Activated CD8-positive, alpha-beta memory T cell treated with anti-CD3 and anti-CD28 coated beads, Interleukin-2, amount 10 ng/mL, durations not matched to agents 7 days and 5 days (primary cell): ENCODE measurements at regions not wholly inside any gene's neighbourhood (a gene's known extent, or its start where the extent isn't known, plus 50 kb on each side); places are given as distances from the start of the nearest gene placed in this dataset.

Source experiments
- ATAC-seq: fragments of 150-1000 bp; cut with Tn5 transposase; one replicate; pipeline ENCODE4 v1.10.0; 2021; ENCODE audit warnings: moderate library complexity
- CTCF ChIA-PET: fragments of 350-600 bp; sonication (Branson Sonifier 250); formaldehyde crosslinking; loops from one replicate; lab custom pipeline; 2021; ENCODE audit warnings: antibody characterized with exemption; lab: Charles Lee
- DNase-seq: peaks from one replicate; pipeline ENCODE4 v3.0.0-alpha.2; 2020
- H3K27ac Mint-ChIP-seq: one replicate; pipeline ENCODE4 v1.8.0; 2021; ENCODE audit warnings: mild to moderate bottlenecking, mixed read lengths
- H3K27me3 Mint-ChIP-seq: one replicate; pipeline ENCODE4 v1.8.0; 2021; ENCODE audit warnings: mixed read lengths
- H3K36me3 Mint-ChIP-seq: one replicate; pipeline ENCODE4 v1.8.0; 2021; ENCODE audit warnings: mild to moderate bottlenecking, mixed read lengths
- H3K4me1 Mint-ChIP-seq: one replicate; pipeline ENCODE4 v1.8.0; 2021; ENCODE audit warnings: mixed read lengths
- H3K4me3 Mint-ChIP-seq: one replicate; pipeline ENCODE4 v1.8.0; 2021; ENCODE audit warnings: mild to moderate bottlenecking, moderate library complexity, mixed read lengths
- H3K9me3 Mint-ChIP-seq: one replicate; pipeline ENCODE4 v1.8.0; 2022; ENCODE audit warnings: low read depth, mixed read lengths

DNA sequence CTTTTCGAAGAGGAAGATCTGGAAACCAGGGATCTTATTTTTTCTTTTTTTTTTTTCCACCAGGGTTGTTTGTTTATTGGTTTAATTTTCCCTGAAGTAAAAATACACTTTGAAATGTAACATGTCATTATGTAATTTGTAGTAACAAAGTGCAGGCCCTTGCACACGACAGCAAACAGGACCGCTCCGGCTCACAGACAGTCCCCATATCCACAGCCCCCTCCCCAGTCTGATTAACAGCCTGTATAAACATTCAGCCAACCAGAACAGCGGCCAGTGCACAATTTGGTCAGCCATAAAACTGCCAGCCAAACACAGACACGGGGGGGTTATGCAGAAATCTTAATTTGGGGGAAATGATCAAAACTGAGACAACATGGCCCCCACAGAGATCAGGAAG, 431.6 kb upstream of the NPVF start:
- DNase-seq, result no peak
- peaks cover 9% of the 10 kb centered on the region for H3K4me1 Mint-ChIP-seq
- peaks cover 19% of the 10 kb centered on the region for H3K27me3 Mint-ChIP-seq
- no peak overlapping the region for H3K27ac Mint-ChIP-seq
- no peaks in the 10 kb centered on the region for H3K9me3 Mint-ChIP-seq
- H3K4me3 Mint-ChIP-seq, result no peak overlapping the region
- no peak for ATAC-seq
- H3K36me3 Mint-ChIP-seq, result no peaks in the 10 kb centered on the region
- CTCF ChIA-PET, result interaction anchor here (1.3 kb wide), 1 partner anchor 10 kb away, joined by 3 read pairs; no protein-coding TSS in a partner anchor

DNA sequence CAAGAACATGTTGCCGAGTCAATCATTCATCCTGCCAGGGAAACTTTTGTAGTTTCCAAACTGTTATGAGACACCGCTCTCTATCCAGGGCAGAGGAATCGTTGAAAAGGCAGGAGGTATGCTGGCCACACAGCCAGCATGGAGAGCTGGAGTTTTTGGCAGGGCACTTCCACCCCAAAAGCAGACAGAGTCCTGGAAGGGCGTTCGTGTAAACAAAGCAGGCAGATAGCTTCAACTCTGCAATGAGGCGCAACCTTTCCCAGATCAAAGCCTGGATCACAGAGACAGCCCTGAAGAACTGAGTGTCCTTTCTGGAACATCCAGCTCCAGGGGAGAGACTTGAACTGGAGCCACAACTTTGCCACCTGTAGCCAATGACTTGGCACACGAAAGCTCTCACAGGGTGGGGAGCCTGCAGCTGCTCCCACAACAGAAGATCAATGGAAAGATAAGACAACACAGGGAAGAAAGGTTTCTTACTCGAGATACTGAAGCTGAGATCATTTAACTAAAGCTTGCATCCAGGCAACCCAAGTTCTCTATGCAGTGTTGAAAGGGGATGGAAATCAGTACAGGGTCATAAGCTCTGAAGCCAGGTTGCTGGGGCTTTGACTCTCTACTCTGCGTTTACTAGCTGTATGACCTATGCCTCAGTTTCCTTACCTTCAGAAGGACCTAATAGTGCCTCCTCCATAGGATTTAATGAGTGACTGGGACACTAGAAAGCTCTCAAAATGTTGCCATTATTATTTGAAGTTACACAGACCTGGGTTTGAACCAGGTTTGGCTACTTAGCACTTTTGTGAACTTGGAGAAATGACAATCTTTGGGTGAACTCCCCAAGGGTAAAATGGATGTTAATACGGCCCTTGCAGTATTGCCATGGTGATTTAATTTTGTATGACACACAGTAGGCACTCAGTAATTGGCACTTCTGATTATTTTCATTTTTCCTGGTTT, 434.8 kb upstream of the NPVF start:
- ATAC-seq (no peak), DNase-seq (no peak)
- Mint-ChIP-seq H3K4me1 (peaks cover 4% of the 10 kb centered on the region), H3K36me3 (no peaks in the 10 kb centered on the region), H3K27ac (no peak overlapping the region), H3K27me3 (peaks cover 20% of the 10 kb centered on the region), H3K9me3 (no peaks in the 10 kb centered on the region), H3K4me3 (no peak overlapping the region)
- CTCF ChIA-PET, result no interaction called here

DNA sequence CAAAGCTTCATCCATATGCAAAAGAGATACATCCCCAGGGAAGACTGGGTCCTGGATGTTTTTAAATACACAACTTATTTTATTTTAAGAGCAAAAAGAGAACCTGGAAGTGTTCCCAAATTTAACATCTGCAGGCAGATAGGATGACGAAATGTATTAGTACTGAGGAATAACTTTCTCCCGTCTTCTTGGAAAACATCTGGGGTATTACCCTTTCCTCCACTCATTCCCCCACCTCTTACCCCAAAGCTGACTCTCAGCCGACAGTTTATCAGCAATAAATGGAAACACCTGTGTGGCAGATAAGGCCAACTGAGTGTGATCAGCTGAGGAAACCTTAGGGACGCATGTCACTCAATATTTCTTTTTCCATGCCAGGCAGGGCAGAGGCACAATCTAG, 435.6 kb upstream of the NPVF start:
- Mint-ChIP-seq H3K9me3 (no peaks in the 10 kb centered on the region), H3K27me3 (peaks cover 16% of the 10 kb centered on the region), H3K4me1 (peaks cover 4% of the 10 kb centered on the region), H3K4me3 (no peak overlapping the region), H3K27ac (no peak overlapping the region), H3K36me3 (no peaks in the 10 kb centered on the region)
- DNase-seq, result no peak
- CTCF ChIA-PET, result no interaction called here
- ATAC-seq, result no peak

DNA sequence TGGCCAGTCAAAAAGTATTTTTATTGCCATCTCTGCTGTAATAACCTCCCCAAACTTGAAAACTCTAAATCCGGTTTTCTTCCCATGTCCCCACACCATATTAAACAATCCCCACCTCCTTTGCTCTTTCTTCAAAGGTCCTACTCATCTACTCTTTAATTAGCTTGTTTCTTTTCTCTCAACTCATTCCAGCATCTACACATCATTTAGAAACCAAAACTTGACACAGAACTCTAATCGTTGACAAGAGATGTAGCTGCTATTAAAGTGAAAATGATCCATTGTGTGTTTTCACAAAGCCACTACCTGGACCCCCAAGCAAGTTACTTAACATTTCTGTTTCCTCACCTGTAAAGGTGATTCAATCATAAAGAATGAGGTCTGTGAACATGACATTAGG, 436.3 kb upstream of the NPVF start:
- Mint-ChIP-seq H3K27me3 (peaks cover 13% of the 10 kb centered on the region), H3K4me1 (peaks cover 4% of the 10 kb centered on the region), H3K9me3 (no peaks in the 10 kb centered on the region), H3K27ac (no peak overlapping the region), H3K4me3 (no peak overlapping the region), H3K36me3 (no peaks in the 10 kb centered on the region)
- ATAC-seq, result no peak
- CTCF ChIA-PET, result no interaction called here
- no peak for DNase-seq

DNA sequence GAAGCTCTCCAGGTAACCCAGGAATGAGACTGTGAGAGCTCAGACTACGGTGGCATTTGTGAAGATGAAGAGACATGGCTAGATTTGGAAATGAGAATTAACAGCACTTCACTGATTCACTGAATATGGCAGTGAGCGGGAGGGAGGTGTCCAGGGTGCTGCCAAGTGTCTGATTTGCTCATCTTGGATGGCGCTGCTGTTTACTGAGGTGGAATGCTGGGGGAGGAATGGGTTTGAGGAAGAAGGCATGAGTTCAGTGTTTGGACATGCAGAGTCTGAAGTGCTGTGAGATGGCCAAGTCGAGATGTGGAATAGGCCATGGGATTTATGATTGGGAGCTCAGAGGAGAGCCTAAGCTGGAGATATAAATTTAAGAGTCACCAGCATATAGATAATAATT, 437.1 kb upstream of the NPVF start:
- ATAC-seq, result no peak
- Mint-ChIP-seq H3K27ac (no peak overlapping the region), H3K4me3 (no peak overlapping the region), H3K9me3 (no peaks in the 10 kb centered on the region), H3K27me3 (peaks cover 16% of the 10 kb centered on the region), H3K36me3 (no peaks in the 10 kb centered on the region), H3K4me1 (peaks cover 4% of the 10 kb centered on the region)
- DNase-seq, result no peak
- CTCF ChIA-PET, result no interaction called here

DNA sequence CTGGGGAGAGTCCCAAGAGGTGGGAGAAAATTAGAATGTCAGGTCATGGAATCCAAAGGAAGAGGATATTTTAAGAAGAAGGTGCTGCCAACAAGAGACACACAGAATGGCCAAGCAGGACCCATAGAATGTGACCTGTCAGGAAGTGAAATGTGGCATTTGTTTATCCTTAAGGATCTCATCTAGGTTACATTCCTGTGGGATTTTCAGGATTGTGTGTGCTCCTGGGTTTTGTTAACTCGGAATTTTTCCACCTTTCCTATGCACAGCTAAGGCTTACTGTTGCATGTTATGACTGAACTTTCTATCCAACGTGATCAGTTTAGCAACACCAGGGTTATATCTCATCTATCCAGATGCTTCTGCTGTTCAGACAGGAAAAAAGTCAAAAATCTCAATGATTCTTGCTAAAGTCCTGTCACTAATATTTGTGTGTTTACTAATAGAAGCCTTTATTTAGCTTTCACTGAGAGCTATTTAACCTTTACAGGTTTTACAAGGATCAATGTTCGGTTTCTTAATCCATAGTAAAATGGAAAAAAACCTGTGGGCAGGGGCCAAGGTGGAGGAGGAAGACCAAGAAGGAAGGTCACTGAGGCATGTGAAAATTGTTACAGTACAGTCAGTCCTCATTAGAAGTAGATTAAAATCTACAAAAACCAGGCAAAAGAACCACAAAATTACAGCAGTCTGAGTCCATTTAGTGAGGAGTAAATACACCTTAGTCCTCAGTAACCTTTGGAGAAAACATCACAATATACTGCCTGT, 437.8 kb upstream of the NPVF start:
- Mint-ChIP-seq H3K27me3 (peaks cover 21% of the 10 kb centered on the region), H3K27ac (no peak overlapping the region), H3K4me1 (peaks cover 4% of the 10 kb centered on the region), H3K9me3 (no peaks in the 10 kb centered on the region), H3K36me3 (no peaks in the 10 kb centered on the region), H3K4me3 (no peak overlapping the region)
- no peak for DNase-seq
- CTCF ChIA-PET, result no interaction called here
- no peak for ATAC-seq

DNA sequence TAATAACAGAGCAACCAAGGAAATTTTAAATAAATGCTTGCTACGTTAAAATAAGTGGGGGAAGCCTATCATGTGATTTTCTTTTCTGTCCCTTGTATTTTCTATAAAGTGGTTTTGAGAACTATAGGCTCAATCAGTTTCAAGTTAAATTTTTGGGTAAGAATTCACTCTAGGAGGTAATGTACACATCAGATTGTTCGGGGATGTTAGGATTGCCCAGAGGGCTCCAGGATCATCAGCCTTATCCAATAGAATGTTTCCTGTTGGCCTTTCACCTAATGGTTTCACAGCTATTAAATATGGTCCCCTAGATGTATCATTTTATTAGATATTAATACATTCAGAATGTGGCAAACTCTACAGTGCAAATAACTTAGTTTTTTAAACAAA, 438.4 kb upstream of the NPVF start:
- Mint-ChIP-seq H3K4me3 (no peak overlapping the region), H3K4me1 (peaks cover 4% of the 10 kb centered on the region), H3K27ac (no peak overlapping the region), H3K9me3 (no peaks in the 10 kb centered on the region), H3K36me3 (no peaks in the 10 kb centered on the region), H3K27me3 (peaks cover 23% of the 10 kb centered on the region)
- DNase-seq (no peak), ATAC-seq (no peak)
- CTCF ChIA-PET, result no interaction called here

DNA sequence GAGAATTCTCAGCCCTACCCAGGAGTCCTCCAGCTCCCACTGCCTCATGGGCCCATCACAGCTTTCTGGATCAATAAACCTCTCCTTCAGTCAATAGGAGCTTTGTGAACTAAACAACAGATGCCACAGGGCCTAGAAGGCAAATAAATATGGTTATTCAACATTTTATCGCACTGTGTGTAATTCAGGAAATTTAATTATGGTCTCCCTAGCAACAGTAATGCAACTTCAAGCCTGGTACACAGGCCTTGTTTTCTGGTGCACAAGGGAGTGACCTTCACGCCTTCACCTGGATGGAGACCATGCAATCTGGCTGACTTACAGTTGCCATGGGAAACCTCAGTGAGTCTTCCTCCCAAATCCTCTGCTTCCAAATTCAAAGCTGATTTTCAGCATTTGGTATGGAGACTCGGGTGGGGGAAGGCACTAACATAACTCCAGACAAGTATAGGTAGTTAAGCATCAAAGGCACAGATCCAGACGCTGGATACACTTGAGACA, 441.0 kb upstream of the NPVF start:
- no peaks in the 10 kb centered on the region for H3K9me3 Mint-ChIP-seq
- CTCF ChIA-PET, result interaction anchor here (1.7 kb wide), 1 partner anchor 9 kb away, joined by 3 read pairs; no protein-coding TSS in a partner anchor
- no peak for ATAC-seq
- H3K27me3 Mint-ChIP-seq, result peaks cover 17% of the 10 kb centered on the region
- no peak overlapping the region for H3K4me3 Mint-ChIP-seq
- H3K36me3 Mint-ChIP-seq, result no peaks in the 10 kb centered on the region
- DNase-seq, result no peak
- no peak overlapping the region for H3K27ac Mint-ChIP-seq
- peaks cover 3% of the 10 kb centered on the region for H3K4me1 Mint-ChIP-seq

DNA sequence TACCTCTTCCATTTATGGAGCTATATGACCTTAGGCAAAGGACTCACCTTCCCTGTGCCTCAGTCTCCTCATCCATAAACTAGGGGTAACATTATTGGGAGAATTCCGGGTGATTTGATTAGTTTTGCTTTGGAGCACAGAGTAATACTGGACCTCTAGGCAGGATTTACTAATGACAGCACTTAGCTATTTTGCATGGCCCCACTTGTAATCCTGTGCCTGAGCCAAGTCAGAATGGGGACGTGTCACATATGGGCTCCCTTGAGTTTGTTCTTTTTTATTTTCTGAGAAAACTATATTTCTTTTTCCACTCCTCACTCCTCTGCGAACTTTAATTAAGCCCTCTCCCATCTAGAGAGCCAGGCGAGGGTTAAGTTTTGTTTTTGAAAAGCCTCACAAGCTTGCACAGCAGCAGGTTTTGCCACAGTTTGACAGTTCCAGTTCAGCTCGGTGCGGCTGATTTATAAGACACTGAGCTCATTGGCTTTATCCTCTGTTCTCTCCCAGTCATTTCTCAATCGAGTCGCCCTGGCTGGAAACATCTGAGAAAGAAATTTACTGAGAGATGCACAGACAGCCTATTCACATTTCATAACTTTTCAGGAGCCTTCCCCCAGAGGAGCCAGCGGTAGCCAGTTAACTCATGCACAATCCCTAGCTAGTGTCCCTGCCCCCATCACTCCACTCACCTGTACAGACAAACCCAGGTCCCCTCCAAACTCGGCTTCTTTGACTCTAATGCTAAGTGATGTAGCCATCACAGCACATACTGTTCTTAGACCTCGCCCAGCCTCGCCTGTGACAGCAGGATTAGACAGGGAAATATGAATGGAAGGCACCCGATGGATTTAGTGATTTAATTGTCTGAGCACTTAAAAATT, 441.9 kb upstream of the NPVF start:
- no peaks in the 10 kb centered on the region for H3K9me3 Mint-ChIP-seq
- no peaks in the 10 kb centered on the region for H3K36me3 Mint-ChIP-seq
- H3K4me1 Mint-ChIP-seq, result no peaks in the 10 kb centered on the region
- ATAC-seq (no peak), DNase-seq (no peak)
- CTCF ChIA-PET, result interaction anchor here (1.7 kb wide), 1 partner anchor 10 kb away, joined by 3 read pairs; no protein-coding TSS in a partner anchor
- H3K27ac Mint-ChIP-seq, result no peak overlapping the region
- H3K27me3 Mint-ChIP-seq, result peaks cover 16% of the 10 kb centered on the region
- no peak overlapping the region for H3K4me3 Mint-ChIP-seq

DNA sequence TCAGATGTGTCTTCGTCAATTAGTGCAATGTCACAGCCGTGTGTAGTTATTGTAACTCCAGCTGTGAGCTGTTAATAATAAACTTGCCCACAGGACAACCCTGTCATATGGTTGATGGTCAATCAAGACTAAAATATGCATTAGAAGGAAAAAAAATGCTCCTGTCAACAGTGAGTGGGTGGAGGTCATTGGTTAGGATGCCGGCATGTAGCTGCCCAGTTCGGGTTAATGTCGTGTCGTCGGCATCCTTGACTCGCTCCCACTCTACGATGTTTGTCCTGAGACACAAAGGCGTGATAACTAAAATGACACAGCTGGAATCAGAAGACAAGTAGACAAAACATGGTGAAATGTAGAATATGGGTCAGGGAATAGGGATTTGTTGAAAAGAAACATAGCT, 442.8 kb upstream of the NPVF start:
- H3K4me3 Mint-ChIP-seq, result no peak overlapping the region
- CTCF ChIA-PET, result no interaction called here
- H3K9me3 Mint-ChIP-seq, result no peaks in the 10 kb centered on the region
- H3K4me1 Mint-ChIP-seq, result no peaks in the 10 kb centered on the region
- H3K27me3 Mint-ChIP-seq, result peaks cover 10% of the 10 kb centered on the region
- H3K27ac Mint-ChIP-seq, result no peak overlapping the region
- H3K36me3 Mint-ChIP-seq, result no peaks in the 10 kb centered on the region
- DNase-seq, result no peak
- ATAC-seq, result no peak

DNA sequence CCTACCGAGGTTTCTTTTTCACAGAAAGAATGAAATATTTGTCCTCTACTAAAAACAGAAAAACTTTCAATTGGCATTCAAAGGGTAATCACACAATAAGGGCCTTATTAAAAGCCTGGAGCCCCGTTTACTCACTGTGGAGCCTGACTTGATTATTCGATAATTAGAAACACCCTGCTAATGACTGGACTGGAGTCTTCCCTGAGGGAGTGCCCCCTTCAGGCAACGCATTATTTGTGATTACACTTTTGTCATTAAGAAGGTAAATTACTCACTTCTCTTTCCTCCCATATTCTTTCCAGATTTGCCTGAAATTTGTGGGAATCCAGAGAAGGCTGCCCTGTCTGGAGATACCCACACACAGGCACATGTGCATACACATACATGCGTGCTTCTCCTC, 444.2 kb upstream of the NPVF start:
- H3K36me3 Mint-ChIP-seq, result no peaks in the 10 kb centered on the region
- no peak overlapping the region for H3K27ac Mint-ChIP-seq
- H3K9me3 Mint-ChIP-seq, result no peaks in the 10 kb centered on the region
- ATAC-seq (no peak), DNase-seq (no peak)
- no peaks in the 10 kb centered on the region for H3K4me1 Mint-ChIP-seq
- H3K4me3 Mint-ChIP-seq, result no peak overlapping the region
- H3K27me3 Mint-ChIP-seq, result peaks cover 10% of the 10 kb centered on the region
- CTCF ChIA-PET, result no interaction called here

DNA sequence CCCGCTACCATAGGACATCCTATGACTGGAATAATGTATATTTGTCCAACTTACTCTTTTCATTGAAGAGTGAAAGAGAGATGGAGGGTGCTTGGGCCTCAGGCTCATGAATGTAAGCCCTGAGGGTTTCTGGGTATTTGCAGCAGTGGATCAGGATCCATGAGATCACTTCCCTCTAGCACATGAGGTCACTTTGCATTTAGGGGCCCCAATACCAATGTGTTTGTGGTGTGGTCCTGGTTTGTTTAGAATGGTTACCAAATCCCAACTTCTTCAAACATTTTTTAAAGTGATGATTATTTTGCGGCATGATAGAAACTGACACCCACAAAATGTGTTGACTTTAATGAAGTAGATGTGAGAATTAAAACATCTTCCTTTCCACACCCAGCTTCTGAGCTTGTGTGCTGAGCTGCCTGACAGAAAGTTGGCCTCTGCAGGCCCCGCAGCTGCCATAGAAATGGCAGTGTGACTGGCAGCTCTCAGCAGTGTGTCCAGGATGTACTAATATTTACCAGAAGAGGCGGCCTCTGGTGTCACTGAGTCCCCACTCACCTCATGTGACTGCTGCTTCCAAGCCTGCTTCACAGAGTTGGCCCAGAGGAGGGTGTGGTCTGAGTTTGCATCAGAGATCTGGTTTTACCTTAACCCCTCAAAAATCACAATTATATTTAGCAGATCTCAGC, 447.6 kb upstream of the NPVF start:
- H3K4me1 Mint-ChIP-seq, result no peaks in the 10 kb centered on the region
- no peak overlapping the region for H3K27ac Mint-ChIP-seq
- H3K36me3 Mint-ChIP-seq, result no peaks in the 10 kb centered on the region
- no peaks in the 10 kb centered on the region for H3K9me3 Mint-ChIP-seq
- no peak for ATAC-seq
- H3K4me3 Mint-ChIP-seq, result no peak overlapping the region
- DNase-seq, result no peak
- CTCF ChIA-PET, result no interaction called here
- H3K27me3 Mint-ChIP-seq, result peaks cover 3% of the 10 kb centered on the region
